ENCODE measurements at regions not wholly inside any gene's neighbourhood (a gene's known extent, or its start where the extent isn't known, plus 50 kb on each side); places are given as distances from the start of the nearest gene placed in this dataset.

DNA sequence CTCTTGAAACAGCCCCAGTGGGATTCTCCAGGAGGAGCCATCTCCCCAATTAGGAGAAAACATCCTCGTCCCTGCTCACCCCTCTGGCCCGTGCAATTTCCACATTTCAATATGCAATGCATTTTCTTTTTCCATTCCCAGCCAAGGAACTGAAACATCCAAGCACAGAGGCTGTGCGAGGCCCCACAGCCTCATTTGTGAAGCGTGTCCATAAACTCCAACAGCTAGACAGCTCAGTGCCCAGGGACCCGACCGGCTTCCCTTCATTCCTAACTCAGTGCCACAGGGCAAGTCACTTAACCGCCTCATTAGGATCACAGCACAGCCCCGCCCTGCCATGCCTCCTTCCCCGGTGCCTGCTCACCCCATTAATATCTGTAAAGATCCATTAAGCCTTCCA is 204.2 kb upstream of the IGF1R start:
- no peaks in the 10 kb centered on the region for H3K79me2 ChIP-seq (ENCODE audit: insufficient read depth, low read length)
- H3K9me2 ChIP-seq (ENCODE audit: insufficient read depth) = no peaks in the 10 kb centered on the region
- H3K36me3 ChIP-seq (ENCODE audit: control insufficient read depth in 1 of 2, insufficient read depth in 2 of 2, low read length in 2 of 2) = no peaks in the 10 kb centered on the region
- no peak overlapping the region for H3K9ac ChIP-seq (ENCODE audit: low read length)
- H3K4me1 ChIP-seq (ENCODE audit: control insufficient read depth in 1 of 2, insufficient read depth in 2 of 2, low read length in 2 of 2) = no peaks in the 10 kb centered on the region; a peak in 1 of 4 replicates
- H3K27me3 ChIP-seq (ENCODE audit: insufficient read depth, low read length) = peaks cover 21% of the 10 kb centered on the region
- ATAC-seq (no peak), DNase-seq (ENCODE audit: low read depth, low spot score) (no peak)
- H3K9me3 ChIP-seq (ENCODE audit: control insufficient read depth in 1 of 2, insufficient read depth in 1 of 2, low read depth in 1 of 2, low read length in 2 of 2) = no peaks in the 10 kb centered on the region
- intact Hi-C loops (cut with micrococcal nuclease) = loop anchor here (5.0 kb wide), 1 partner anchor 458 kb away; no protein-coding TSS in a partner anchor
- ChIA-PET POLR2A (no interaction called here), RAD21 (ENCODE audit: low non-redundant PET in 1 of 2, low total read pairs in 2 of 2, uncharacterized antibody in 2 of 2, unreplicated experiment in 2 of 2) (no interaction called here), CTCF (interaction anchor here (1.0 to 3.4 kb wide), 4 partner anchors 16 to 632 kb away, joined by 3 to 10 read pairs (median 4); no protein-coding TSS in a partner anchor)
- H3K4me3 ChIP-seq (replicated peaks in 1 of 2; ENCODE audit: low read depth in 1 of 2, low read length in 2 of 2) = no peak overlapping the region
- H4K20me1 ChIP-seq (ENCODE audit: insufficient read depth) = no peaks in the 10 kb centered on the region
- H3K27ac ChIP-seq (ENCODE audit: low read depth, low read length) = no peak overlapping the region
- no TSS peak for BruUV-seq (replicated peaks)
- H3K4me2 ChIP-seq (ENCODE audit: low read length) = no peak overlapping the region
- H2AFZ ChIP-seq (ENCODE audit: low read depth, low read length, poor library complexity, severe bottlenecking) = no peak overlapping the region
- TF ChIP-seq, protein P1, sequence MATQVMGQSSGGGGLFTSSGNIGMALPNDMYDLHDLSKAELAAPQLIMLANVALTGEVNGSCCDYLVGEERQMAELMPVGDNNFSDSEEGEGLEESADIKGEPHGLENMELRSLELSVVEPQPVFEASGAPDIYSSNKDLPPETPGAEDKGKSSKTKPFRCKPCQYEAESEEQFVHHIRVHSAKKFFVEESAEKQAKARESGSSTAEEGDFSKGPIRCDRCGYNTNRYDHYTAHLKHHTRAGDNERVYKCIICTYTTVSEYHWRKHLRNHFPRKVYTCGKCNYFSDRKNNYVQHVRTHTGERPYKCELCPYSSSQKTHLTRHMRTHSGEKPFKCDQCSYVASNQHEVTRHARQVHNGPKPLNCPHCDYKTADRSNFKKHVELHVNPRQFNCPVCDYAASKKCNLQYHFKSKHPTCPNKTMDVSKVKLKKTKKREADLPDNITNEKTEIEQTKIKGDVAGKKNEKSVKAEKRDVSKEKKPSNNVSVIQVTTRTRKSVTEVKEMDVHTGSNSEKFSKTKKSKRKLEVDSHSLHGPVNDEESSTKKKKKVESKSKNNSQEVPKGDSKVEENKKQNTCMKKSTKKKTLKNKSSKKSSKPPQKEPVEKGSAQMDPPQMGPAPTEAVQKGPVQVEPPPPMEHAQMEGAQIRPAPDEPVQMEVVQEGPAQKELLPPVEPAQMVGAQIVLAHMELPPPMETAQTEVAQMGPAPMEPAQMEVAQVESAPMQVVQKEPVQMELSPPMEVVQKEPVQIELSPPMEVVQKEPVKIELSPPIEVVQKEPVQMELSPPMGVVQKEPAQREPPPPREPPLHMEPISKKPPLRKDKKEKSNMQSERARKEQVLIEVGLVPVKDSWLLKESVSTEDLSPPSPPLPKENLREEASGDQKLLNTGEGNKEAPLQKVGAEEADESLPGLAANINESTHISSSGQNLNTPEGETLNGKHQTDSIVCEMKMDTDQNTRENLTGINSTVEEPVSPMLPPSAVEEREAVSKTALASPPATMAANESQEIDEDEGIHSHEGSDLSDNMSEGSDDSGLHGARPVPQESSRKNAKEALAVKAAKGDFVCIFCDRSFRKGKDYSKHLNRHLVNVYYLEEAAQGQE (IDR thresholded peaks at IDR 0.05; ENCODE audit: low read depth) = no peak
- no peak for TF ChIP-seq EZH2 (IDR thresholded peaks at IDR 0.05)
- no peak for TF ChIP-seq ELF1 (IDR thresholded peaks at IDR 0.05; ENCODE audit: borderline replicate concordance, low read depth)
- no peak for TF ChIP-seq JUND (IDR thresholded peaks at IDR 0.05)
- no peak for TF ChIP-seq EZH2phosphoT487 (IDR thresholded peaks at IDR 0.05; ENCODE audit: borderline replicate concordance)

DNA sequence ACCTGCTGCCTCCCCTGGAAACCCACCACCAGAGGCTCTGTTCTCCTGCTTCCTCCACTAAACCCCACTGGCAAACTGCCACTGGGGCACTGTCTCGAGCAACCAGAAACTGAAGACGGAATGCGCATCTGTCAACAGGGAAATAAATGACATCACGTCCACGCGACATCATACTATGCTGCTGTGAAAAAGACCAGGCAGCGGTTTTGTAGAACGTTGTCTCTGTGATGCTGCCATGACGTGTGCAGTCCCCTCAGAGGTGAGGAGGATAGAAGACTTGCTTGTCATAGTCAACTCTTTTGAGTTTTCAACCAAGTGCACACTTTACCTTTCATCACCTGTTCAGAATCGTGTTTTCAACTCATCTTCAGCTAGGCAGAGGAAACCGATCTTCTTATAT is 203.0 kb upstream of the IGF1R start:
- no peak overlapping the region for H3K9ac ChIP-seq (ENCODE audit: low read length)
- no peak overlapping the region for H3K27ac ChIP-seq (ENCODE audit: low read depth, low read length)
- intact Hi-C loops (cut with micrococcal nuclease) = no loop called here
- no peak for ATAC-seq
- DNase-seq (ENCODE audit: low read depth, low spot score) = no peak
- H2AFZ ChIP-seq (ENCODE audit: low read depth, low read length, poor library complexity, severe bottlenecking) = no peak overlapping the region
- H3K4me2 ChIP-seq (ENCODE audit: low read length) = no peak overlapping the region
- H3K79me2 ChIP-seq (ENCODE audit: insufficient read depth, low read length) = no peaks in the 10 kb centered on the region
- ChIA-PET RAD21 (ENCODE audit: low non-redundant PET in 1 of 2, low total read pairs in 2 of 2, uncharacterized antibody in 2 of 2, unreplicated experiment in 2 of 2) (no interaction called here), POLR2A (no interaction called here), CTCF (no interaction called here)
- H3K4me3 ChIP-seq (replicated peaks in 1 of 2; ENCODE audit: low read depth in 1 of 2, low read length in 2 of 2) = no peak overlapping the region
- no peaks in the 10 kb centered on the region for H3K9me3 ChIP-seq (ENCODE audit: control insufficient read depth in 1 of 2, insufficient read depth in 1 of 2, low read depth in 1 of 2, low read length in 2 of 2)
- peaks cover 32% of the 10 kb centered on the region for H3K27me3 ChIP-seq (ENCODE audit: insufficient read depth, low read length)
- no peaks in the 10 kb centered on the region for H3K36me3 ChIP-seq (ENCODE audit: control insufficient read depth in 1 of 2, insufficient read depth in 2 of 2, low read length in 2 of 2)
- BruUV-seq (replicated peaks) = no TSS peak
- H3K4me1 ChIP-seq (ENCODE audit: control insufficient read depth in 1 of 2, insufficient read depth in 2 of 2, low read length in 2 of 2) = no peaks in the 10 kb centered on the region; a peak in 1 of 4 replicates
- H3K9me2 ChIP-seq (ENCODE audit: insufficient read depth) = no peaks in the 10 kb centered on the region
- H4K20me1 ChIP-seq (ENCODE audit: insufficient read depth) = no peaks in the 10 kb centered on the region
- TF ChIP-seq, protein P1 (IDR thresholded peaks at IDR 0.05; ENCODE audit: low read depth) = no peak
- TF ChIP-seq, protein P2, sequence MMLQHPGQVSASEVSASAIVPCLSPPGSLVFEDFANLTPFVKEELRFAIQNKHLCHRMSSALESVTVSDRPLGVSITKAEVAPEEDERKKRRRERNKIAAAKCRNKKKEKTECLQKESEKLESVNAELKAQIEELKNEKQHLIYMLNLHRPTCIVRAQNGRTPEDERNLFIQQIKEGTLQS (IDR thresholded peaks at IDR 0.05) = no peak
- TF ChIP-seq RAD21 (IDR thresholded peaks at IDR 0.05; ENCODE audit: low read depth) (no peak), TCF7L2 (IDR thresholded peaks at IDR 0.05; ENCODE audit: borderline replicate concordance, extremely low read depth, insufficient read depth, insufficient read length) (no peak), CBX3 (IDR thresholded peaks at IDR 0.05; ENCODE audit: low read depth) (no peak), POLR2AphosphoS5 (IDR thresholded peaks at IDR 0.05; ENCODE audit: low read depth, low read length) (no peak)
